Neuronal stem cell (in vitro differentiated cells): ENCODE measurements at regions not wholly inside any gene's neighbourhood (a gene's known extent, or its start where the extent isn't known, plus 50 kb on each side); places are given as distances from the start of the nearest gene placed in this dataset.

Experiments
- DNase-seq: peaks from one replicate; pipeline ENCODE4 v3.0.0-alpha.2; 2013; ENCODE audit warnings: low spot score
- H2AFZ ChIP-seq: one replicate; pipeline ENCODE4 v1.6.1; 2013; ENCODE audit warnings: mild to moderate bottlenecking, low read length, inconsistent platforms
- H2AK5ac ChIP-seq: 2 replicates; pipeline ENCODE4 v1.6.1; 2013; ENCODE audit warnings: low read depth, mild to moderate bottlenecking, inconsistent platforms, low read length, moderate library complexity, mixed read lengths
- H2BK120ac ChIP-seq: 2 replicates; pipeline ENCODE4 v1.6.1; 2013; ENCODE audit warnings: low read depth, mild to moderate bottlenecking, inconsistent platforms, low read length, moderate library complexity, mixed read lengths
- H2BK12ac ChIP-seq: one replicate; pipeline ENCODE4 v1.6.1; 2013; ENCODE audit warnings: low read length, inconsistent platforms
- H2BK15ac ChIP-seq: 2 replicates; pipeline ENCODE4 v1.6.1; 2013; ENCODE audit warnings: mild to moderate bottlenecking, low read length, inconsistent platforms, mixed read lengths
- H2BK5ac ChIP-seq: one replicate; pipeline ENCODE4 v1.6.1; 2013; ENCODE audit warnings: inconsistent platforms, mild to moderate bottlenecking, low read length, moderate library complexity
- H3K14ac ChIP-seq: one replicate; pipeline ENCODE4 v1.6.1; 2013; ENCODE audit warnings: low read length, inconsistent platforms
- H3K18ac ChIP-seq: 2 replicates; pipeline ENCODE4 v1.6.1; 2013; ENCODE audit warnings: low read length, inconsistent platforms
- H3K23ac ChIP-seq: 2 replicates; pipeline ENCODE4 v1.6.1; 2013; ENCODE audit warnings: low read depth, mild to moderate bottlenecking, mixed read lengths, low read length, inconsistent platforms; ENCODE audit not compliant: poor library complexity
- H3K27ac ChIP-seq: replicated peaks from 3 replicates; pipeline ENCODE4 v1.5.1; 2013; ENCODE audit warnings: low read length, inconsistent platforms
- H3K27me3 ChIP-seq, 3 experiments: 2 replicates each; pipeline ENCODE4 v1.6.1; 2013; ENCODE audit warnings: low read length in 3 of 3, mild to moderate bottlenecking in 2 of 3, inconsistent platforms in 1 of 3, low read depth in 1 of 3, mixed read lengths in 1 of 3, moderate library complexity in 1 of 3; ENCODE audit not compliant: control insufficient read depth in 3 of 3, insufficient read depth in 3 of 3
- H3K36me3 ChIP-seq, 2 donors: replicated peaks in 1 of 2; 2 replicates each; pipeline ENCODE4 v1.6.1; 2013; ENCODE audit warnings: low read length in 2 of 2; ENCODE audit not compliant: control insufficient read depth in 2 of 2, insufficient read depth in 2 of 2
- H3K4ac ChIP-seq: 2 replicates; pipeline ENCODE4 v1.6.1; 2013; ENCODE audit warnings: inconsistent platforms, mild to moderate bottlenecking, low read length, moderate library complexity
- H3K4me1 ChIP-seq, 2 donors: 1 replicate in 1 of 2; 2 replicates in 1 of 2; pipeline ENCODE4 v1.6.1; 2013; ENCODE audit warnings: low read length in 2 of 2, low read depth in 1 of 2; ENCODE audit not compliant: control insufficient read depth in 2 of 2, insufficient read depth in 1 of 2
- H3K4me2 ChIP-seq: one replicate; pipeline ENCODE4 v1.6.1; 2013; ENCODE audit warnings: mild to moderate bottlenecking, low read length, inconsistent platforms; ENCODE audit not compliant: insufficient read depth, poor library complexity, severe bottlenecking
- H3K4me3 ChIP-seq, 2 donors: 2 replicates each; pipeline ENCODE4 v1.5.1; 2013; ENCODE audit warnings: low read length in 2 of 2, mild to moderate bottlenecking in 2 of 2, inconsistent platforms in 1 of 2, moderate library complexity in 1 of 2
- H3K79me1 ChIP-seq: one replicate; pipeline ENCODE4 v1.6.1; 2013; ENCODE audit warnings: low read depth, mild to moderate bottlenecking, inconsistent platforms, low read length, moderate library complexity
- H3K9ac ChIP-seq: one replicate; pipeline ENCODE4 v1.6.1; 2013; ENCODE audit warnings: mild to moderate bottlenecking, low read depth, low read length, inconsistent platforms; ENCODE audit not compliant: poor library complexity
- H3K9me3 ChIP-seq, 2 donors: replicated peaks in 1 of 2; 2 replicates each; pipeline versions ENCODE3 to v1.6.1; 2013; ENCODE audit warnings: low read length in 2 of 2, mild to moderate bottlenecking in 2 of 2, inconsistent platforms in 1 of 2, low read depth in 1 of 2, mixed read lengths in 1 of 2, moderate library complexity in 1 of 2; ENCODE audit not compliant: control insufficient read depth in 2 of 2, insufficient read depth in 1 of 2
- H4K8ac ChIP-seq: one replicate; pipeline ENCODE4 v1.6.1; 2013; ENCODE audit warnings: low read depth, mild to moderate bottlenecking, inconsistent platforms, low read length, moderate library complexity
- H4K91ac ChIP-seq: one replicate; pipeline ENCODE4 v1.6.1; 2013; ENCODE audit warnings: low read length, low read depth, mild to moderate bottlenecking, inconsistent platforms; ENCODE audit not compliant: poor library complexity
- WGBS, 2 donors: extraction: QIAGEN DNeasy Blood & Tissue Kit; methylation state at CpG; one replicate each; pipeline ENCODE4 v1.1.7; 2013; ENCODE audit warnings: missing lambda C conversion rate in 2 of 2, mixed read lengths in 1 of 2; ENCODE audit not compliant: insufficient read length in 2 of 2, insufficient replicate concordance in 1 of 2; ENCODE audit errors: extremely low coverage in 2 of 2; 5-methylcytosine and 5-hydroxymethylcytosine counted together

GRCh38 chr7:15757041-15758000 lies 70.8 kb upstream of the MEOX2 start:
- Histone ChIP-seq H4K91ac (no peak overlapping the region), H2AFZ (no peak overlapping the region), H3K23ac (no peak overlapping the region), H3K9me3 (peaks cover 0 to 4% of the 10 kb centered on the region in 2 donors), H4K8ac (no peak overlapping the region), H2BK15ac (no peak overlapping the region), H3K36me3 (no peaks in the 10 kb centered on the region), H3K4ac (no peak overlapping the region), H3K4me3 (no peak overlapping the region), H2BK5ac (no peak overlapping the region), H3K27me3 (no peaks in the 10 kb centered on the region), H3K27ac (no peak overlapping the region), H2BK12ac (no peak overlapping the region), H3K9ac (no peak overlapping the region), H2BK120ac (no peak overlapping the region), H3K4me1 (peaks cover 0 to 4% of the 10 kb centered on the region in 2 donors), H3K4me2 (no peak overlapping the region), H2AK5ac (no peak overlapping the region), H3K18ac (no peak overlapping the region), H3K79me1 (no peaks in the 10 kb centered on the region), H3K14ac (no peak overlapping the region)
- no peak for DNase-seq
- no CpG with 5 or more reads among the region's 3 CpGs for WGBS, 2 donors

- WGBS, 2 donors: no CpG with 5 or more reads among the region's 2 CpGs
- no peaks in the 10 kb centered on the region for H3K36me3 ChIP-seq
- peaks cover 0 to 4% of the 10 kb centered on the region in 2 donors for H3K4me1 ChIP-seq
- H4K8ac ChIP-seq: no peak overlapping the region
- H2AK5ac ChIP-seq: no peak overlapping the region
- no peaks in the 10 kb centered on the region for H3K27me3 ChIP-seq
- H3K18ac ChIP-seq: no peak overlapping the region
- H2BK15ac ChIP-seq: no peak overlapping the region
- peaks cover 0 to 4% of the 10 kb centered on the region in 2 donors for H3K9me3 ChIP-seq
- H4K91ac ChIP-seq: no peak overlapping the region
- H3K27ac ChIP-seq: no peak overlapping the region
- no peak overlapping the region for H3K4me3 ChIP-seq
- no peak overlapping the region for H2BK5ac ChIP-seq
- H2BK12ac ChIP-seq: no peak overlapping the region
- H3K9ac ChIP-seq: no peak overlapping the region
- no peak overlapping the region for H3K4me2 ChIP-seq
- H3K79me1 ChIP-seq: no peaks in the 10 kb centered on the region
- no peak overlapping the region for H3K4ac ChIP-seq
- no peak for DNase-seq
- no peak overlapping the region for H2BK120ac ChIP-seq
- no peak overlapping the region for H2AFZ ChIP-seq
- no peak overlapping the region for H3K23ac ChIP-seq
- no peak overlapping the region for H3K14ac ChIP-seq
Measured at GRCh38 chr7:15755061-15755460, 68.6 kb upstream of the MEOX2 start.

- H3K4ac ChIP-seq: no peak overlapping the region
- no peak overlapping the region for H3K18ac ChIP-seq
- H2AK5ac ChIP-seq: no peak overlapping the region
- H3K9me3 ChIP-seq: peaks cover 0 to 4% of the 10 kb centered on the region in 2 donors
- no peak overlapping the region for H2BK12ac ChIP-seq
- H3K9ac ChIP-seq: no peak overlapping the region
- H2AFZ ChIP-seq: no peak overlapping the region
- no peak overlapping the region for H3K27ac ChIP-seq
- H3K14ac ChIP-seq: no peak overlapping the region
- H2BK15ac ChIP-seq: no peak overlapping the region
- no peak overlapping the region for H2BK120ac ChIP-seq
- 100% methylated on average over 1 of the region's 1 CpG; no CpG with 5 or more reads in 1 of the 2 donors for WGBS, 2 donors
- H3K4me1 ChIP-seq: peaks cover 0 to 4% of the 10 kb centered on the region in 2 donors
- no peaks in the 10 kb centered on the region for H3K36me3 ChIP-seq
- no peak overlapping the region for H2BK5ac ChIP-seq
- no peak overlapping the region for H3K23ac ChIP-seq
- no peaks in the 10 kb centered on the region for H3K79me1 ChIP-seq
- no peak overlapping the region for H4K91ac ChIP-seq
- no peak for DNase-seq
- H4K8ac ChIP-seq: no peak overlapping the region
- H3K4me3 ChIP-seq: no peak overlapping the region
- no peaks in the 10 kb centered on the region for H3K27me3 ChIP-seq
- no peak overlapping the region for H3K4me2 ChIP-seq
Measured at GRCh38 chr7:15753887-15754579, 67.5 kb upstream of the MEOX2 start.

DNA sequence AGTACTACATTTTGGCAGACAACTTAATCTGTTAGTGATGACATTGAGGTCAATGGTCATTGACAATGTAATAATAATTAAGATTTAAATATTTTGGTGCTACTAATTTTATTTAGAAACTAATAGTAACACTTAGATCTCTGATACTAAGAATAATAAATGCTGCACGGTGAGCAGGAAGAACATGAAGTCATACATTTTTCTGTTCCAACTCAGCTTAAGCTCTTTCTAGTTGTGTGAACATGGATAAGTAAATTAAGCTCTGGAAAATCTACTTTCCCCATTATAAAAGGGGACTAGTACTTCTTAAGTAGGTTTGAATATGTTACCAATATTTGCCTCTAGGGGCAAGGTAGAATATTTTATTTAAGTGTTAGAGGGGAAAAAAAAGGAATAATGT lies 65.9 kb upstream of the MEOX2 start:
- H2BK5ac ChIP-seq: no peak overlapping the region

More for the DNA sequence above, 65.9 kb upstream of the MEOX2 start:
- Histone ChIP-seq H3K27me3 (no peaks in the 10 kb centered on the region), H3K36me3 (no peaks in the 10 kb centered on the region), H3K4me2 (no peak overlapping the region), H3K4me3 (no peak overlapping the region), H2AK5ac (no peak overlapping the region), H3K9me3 (peaks cover 0 to 4% of the 10 kb centered on the region in 2 donors), H2BK15ac (no peak overlapping the region), H3K27ac (no peak overlapping the region), H2BK12ac (no peak overlapping the region), H3K23ac (no peak overlapping the region), H3K4ac (no peak overlapping the region), H3K9ac (no peak overlapping the region), H3K79me1 (no peaks in the 10 kb centered on the region), H3K18ac (no peak overlapping the region), H2BK120ac (no peak overlapping the region), H3K4me1 (no peaks in the 10 kb centered on the region), H2AFZ (no peak overlapping the region), H3K14ac (no peak overlapping the region), H4K8ac (no peak overlapping the region), H4K91ac (no peak overlapping the region)
- DNase-seq: no peak
- WGBS, 2 donors: no CpG with 5 or more reads among the region's 1 CpG
